ENCODE measurements at regions not wholly inside any gene's neighbourhood (a gene's known extent, or its start where the extent isn't known, plus 50 kb on each side); places are given as distances from the start of the nearest gene placed in this dataset.
"Not testable (repeated sequence)": the region's sequence is repeated elsewhere in the genome, so short reads cannot be mapped to it uniquely, and the experiment has no call there.

DNA sequence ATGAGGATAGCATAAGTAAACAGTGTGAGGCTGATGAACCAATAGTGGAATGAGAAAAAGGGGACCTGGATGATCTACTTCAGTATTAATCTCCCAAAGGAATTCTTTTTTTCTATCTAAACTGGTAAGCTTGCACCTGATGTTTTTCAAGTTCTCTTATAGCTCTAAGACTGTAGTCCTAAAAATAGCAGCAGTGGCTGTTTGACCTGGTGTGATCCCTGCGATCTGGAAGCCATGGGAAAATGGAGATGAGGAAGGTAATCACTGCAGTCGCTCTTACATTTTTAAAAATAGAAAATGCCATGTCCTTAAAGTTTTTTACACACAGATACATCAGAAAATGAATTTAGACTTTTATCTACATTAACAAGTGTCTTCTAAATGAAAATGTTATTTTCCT, 926.4 kb upstream of the SLC35B3 start:
- no peak for DNase-seq

DNA sequence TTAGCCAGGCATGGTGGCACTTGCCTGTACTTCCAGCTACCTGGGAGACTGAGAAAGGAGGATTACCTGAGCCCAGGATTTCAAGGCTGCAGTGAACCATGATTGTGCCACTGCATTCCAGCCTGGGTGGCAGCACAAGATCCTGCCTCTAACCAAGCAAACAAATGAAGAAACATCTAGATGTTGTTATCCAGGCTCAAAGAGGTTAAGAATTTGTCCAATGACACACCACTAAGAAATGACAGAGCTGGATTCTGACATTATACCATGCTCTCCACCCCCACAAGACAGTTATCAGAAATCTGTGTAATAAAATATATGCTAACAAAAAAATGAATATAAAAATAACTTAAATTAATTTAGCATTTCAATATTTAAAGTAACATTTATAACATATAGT, 925.5 kb upstream of the SLC35B3 start:
- no peak for DNase-seq

DNA sequence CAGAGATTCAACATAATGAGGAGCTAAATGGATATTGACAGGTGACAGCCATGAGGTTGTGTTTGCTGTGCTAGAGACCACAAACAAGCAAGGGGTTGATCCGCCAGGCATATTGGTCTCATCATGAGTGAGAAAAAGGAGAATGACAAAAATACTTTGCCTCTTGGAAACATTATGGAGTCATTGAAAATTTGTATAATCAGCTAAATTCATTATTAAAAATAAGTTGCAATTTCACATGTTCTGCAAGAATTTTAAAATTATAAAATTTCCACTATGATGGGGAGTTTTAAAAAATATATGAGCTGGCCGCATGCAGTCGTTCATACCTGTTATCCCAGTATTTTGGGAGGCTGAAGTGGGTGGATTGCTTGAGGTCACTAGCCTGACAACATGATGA, 912.3 kb upstream of the SLC35B3 start:
- DNase-seq: no peak

DNA sequence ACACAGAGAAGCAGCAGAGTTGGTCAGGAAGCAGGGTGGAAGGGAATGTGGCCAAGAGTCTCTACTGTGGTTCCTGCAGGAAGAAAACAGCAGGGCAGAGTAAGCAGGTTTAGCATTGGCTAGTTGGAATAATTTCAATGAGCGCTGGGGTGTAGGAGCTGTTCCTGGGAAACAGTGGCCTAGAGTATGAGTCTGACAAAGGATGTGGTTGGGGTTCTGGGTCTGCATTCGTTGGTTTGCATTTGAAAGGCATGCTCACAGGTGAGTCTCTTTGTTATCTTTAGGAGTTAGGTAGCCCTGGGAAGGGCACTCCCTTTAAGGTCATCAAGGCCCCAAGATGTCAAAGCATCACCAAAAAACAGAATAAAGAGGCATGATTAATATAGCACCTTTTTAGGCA, 911.6 kb upstream of the SLC35B3 start:
- no peak for DNase-seq

DNA sequence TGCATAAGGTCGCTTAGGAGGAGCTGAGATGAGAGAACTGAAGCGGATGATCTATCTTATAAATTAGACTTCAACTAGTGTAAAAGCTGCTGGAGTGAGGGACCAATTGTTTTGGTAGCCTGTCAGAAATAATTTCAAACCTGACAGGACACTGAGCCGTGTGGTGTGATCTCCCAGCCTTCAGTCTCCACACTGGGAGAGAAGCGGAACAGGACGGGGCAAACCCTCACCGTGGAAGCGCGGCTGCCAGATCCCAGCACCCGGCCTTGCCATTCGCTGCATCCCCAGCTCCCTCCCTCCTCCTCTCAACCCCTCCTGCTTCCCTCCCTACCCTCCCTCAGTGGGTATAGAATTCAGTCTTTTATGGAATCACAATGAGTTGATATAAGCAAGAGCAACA, 900.1 kb upstream of the SLC35B3 start:
- DNase-seq: no peak

DNA sequence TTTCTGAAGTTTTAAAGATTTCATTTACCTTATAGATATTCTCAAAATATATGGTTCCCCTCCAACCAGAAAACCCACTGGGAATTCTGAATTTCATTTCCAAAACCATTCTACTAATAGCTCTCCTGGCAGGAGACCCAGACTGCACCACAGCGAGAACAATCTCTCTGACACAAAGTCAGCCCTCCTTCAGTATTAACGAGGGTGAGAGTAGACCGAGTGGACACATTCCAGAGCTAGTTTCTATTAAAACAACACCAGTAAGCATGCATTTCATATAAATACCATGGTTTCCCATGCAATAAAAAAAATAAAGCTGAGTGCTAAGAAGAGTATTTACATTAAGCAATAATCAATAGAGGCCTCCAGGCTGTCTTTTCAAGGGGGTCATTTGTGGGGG, 899.6 kb upstream of the SLC35B3 start:
- DNase-seq: no peak

DNA sequence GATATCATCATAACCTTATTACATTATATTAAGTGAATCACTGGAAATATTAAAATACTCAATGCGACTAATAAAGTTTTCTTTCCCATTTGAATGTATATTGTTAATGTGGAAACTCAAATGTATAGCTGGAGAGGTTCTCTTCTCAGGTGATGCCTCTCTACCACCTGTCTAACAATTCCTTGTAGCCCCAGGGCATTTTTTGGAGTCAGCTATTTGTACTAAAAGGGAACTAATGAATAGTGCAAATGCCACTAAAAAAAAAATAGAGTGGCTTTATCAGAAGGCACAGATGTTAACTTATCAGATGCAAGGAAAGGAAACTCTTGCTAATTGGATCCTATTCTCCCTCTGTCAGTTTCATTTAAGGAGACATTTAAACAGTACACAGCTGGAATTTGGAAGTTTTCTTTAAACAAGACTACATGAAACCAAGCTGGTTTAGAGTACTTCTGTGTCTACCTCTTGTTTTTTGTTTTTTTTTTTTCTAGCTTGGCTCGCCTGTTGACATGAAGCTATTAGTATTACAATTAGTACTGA, 897.0 kb upstream of the SLC35B3 start:
- no peak for DNase-seq

DNA sequence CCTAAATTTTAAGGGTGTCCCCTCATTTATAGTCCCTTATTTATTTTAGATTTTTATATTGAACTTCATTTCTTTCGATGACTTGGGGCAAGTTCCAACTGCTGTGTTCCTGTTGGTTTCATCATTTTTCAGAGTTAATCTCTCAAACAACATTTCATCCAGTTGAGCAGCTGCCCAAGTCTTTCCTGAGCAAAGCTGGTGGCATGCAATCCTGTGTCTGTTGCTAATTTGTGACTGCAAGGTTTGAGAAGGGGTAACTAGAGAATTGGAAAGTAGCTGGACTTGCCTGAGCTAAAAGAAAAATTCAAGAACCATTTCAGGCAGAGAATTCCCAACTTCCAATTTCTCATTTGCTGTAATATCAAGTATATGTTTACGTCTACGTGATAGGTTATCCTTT, 881.5 kb upstream of the SLC35B3 start:
- no peak for DNase-seq

DNA sequence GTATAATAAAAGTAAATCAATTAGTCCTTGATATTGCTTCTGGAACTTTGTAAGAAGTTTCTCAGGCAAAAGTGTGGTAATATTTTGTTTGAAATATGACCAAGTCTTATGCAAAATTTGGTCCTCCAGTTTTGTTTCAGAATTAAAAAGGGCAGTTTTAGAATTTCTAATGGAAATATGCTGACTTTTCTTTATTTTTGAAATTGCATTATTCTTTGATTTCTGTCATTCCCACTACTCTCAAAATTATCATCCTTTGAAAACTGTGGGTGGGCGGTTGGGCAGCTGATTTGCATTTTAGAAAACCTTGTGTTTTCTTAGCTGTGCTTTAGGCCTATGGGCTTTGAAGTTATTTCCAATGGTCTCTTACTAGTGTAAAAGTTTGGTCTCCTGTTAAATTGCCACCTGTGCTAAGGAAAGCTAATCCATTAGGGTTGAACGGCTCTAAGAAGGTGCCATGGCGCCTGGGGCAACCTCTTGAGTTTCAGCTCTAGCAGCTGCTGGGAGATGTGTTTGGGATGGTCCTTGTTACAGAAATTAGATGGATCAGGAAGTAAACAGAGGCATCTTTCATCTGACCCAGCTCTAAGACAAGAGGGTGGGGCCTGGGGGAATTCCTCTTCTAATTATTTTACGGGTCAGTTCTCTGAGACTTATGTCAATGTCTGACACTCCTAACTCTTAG, 880.8 kb upstream of the SLC35B3 start:
- no peak for DNase-seq

DNA sequence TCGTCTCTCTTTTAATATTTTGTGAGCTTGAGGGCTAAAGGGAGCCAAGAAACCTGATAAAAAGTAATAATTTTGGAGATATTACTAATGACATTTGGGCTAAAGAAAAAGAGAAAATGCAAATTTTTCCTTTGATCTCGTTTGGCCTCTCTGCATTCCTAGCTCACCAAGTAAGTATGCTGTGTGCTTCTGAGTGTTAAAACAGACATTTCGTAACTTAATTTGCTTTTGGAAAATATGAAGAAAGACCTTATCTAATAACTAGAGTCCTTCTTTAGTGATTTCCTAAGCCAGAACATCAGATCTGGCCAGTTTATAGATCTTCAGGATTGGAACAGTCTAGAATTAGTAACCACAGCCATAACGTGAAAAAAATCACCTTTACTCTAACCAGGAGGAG, 872.9 kb upstream of the SLC35B3 start:
- DNase-seq: no peak

DNA sequence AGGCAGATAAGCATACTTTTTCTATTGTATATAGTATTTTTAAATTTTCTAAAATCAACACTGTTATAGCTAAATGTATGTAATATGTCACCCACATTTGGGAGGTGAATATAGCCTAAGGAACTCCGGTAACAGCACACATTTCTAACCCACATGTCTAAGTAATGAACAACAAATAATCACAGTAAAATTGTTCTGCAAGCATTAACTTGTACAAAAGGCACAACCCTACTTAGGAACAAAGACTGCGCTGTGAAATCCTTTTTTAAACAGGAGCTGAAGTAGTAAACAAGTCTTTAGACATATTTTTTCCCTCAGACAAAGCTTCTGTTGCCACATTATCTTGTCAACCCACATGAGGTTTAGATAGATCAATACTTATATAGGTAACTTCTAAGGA, 872.4 kb upstream of the SLC35B3 start:
- no peak for DNase-seq

DNA sequence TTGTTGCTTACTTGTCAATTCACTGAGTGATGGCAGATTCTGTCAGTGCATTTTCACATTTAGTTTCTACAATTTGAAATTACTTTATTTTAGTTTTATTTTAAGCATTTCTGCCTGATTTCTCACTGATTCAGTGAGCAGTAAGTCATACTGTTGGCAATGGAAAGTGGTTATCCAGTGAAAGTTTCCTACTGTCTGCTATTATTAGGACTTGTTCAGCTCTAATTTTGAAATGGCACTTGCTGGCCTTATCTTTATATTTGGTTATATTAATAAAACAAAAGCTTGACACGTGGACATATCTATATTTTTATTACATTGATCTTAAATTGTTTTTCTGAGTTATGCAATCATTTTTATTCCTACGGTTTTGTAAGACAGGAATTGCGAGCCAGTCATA, 871.8 kb upstream of the SLC35B3 start:
- no peak for DNase-seq

DNA sequence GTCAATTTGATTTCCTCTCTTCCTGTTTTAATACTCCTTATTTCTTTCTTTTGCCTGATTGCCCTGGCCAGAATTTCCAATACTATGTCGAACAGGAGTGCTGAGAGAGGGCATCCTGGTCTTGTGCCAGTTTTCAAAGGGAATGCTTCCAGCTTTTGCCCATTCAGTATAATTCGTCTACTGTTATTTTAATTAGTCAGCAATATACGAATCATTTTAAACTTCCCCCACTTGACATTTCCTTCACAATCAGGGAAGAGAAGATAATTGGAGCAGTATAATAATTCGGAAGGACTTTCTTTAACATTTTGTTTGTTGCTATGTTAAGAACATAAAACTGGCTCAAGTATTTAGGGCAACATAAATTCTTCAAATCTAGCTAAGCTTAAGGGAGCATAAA, 860.3 kb upstream of the SLC35B3 start:
- no peak for DNase-seq

DNA sequence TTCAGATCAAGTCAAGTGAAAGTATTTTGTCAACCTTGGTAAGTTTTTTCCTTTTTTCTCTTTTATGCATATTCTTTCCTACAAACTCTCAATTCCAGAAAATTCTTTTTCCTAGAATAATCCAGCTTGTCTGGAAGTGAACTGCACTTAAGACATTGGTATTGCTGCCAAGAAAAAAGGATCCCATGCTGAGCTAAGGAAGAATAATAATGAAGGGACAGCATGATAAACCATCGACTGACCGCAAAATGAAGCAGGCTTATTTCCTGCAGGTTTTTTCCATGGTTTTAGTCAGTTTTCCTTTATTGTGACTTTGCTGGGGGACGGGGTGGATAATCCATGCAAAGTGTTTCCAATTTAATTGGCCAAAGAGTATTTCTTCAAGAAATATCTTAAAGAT, 857.6 kb upstream of the SLC35B3 start:
- no peak for DNase-seq

DNA sequence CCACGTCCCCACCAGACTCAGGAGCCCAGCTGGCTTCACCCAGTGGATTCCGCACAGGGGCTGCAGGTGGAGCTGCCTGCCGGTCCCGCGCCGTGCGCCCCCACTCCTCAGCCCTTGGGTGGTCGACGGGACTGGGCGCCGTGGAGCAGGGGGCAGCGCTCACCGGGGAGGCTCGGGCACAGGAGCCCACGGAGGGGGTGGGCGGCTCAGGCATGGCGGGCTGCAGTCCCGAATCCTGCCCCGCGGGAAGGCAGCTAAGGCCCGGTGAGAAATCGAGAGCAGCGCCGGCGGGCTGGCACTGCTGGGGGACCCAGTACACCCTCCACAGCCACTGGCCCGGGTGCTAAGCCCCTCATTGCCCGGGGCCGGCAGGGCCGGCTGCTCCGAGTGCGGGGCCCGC, 855.0 kb upstream of the SLC35B3 start:
- DNase-seq: not testable (repeated sequence)

DNA sequence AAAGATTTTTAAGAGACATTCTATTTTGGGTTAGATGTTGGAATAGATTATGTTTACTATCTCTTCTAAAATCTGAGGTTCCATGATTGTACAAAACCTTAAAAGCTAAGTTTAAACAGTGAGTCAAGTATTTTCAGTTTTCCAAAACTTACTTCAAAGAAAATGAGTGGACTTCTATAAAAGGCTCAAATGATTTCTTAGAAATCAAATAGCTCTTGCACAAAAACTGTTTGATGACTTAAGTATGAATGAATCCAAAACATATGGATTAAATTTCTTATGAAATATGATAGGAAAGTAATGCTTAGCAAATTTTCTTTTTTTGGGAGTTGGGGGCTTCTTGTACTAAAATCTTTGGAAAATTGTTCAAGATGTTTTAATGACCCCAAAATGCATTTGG, 837.3 kb upstream of the SLC35B3 start:
- DNase-seq: no peak

DNA sequence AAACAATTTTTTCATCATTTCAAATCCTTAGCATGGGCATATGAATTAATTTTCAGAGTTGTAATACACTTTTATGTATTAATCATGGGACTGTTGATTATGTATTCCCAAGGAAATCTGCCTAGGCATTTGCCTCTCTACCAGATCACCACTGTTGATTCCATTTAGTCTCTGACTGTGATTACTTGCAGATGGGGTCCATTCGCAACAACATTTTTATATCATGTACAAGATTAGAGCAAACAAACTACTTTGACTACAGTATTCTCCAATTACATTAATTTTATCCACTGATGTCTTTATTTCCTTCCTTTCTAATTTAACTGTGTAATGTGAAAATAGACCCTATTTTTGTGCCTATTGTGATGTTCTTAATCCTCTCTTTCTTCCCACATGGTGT, 831.4 kb upstream of the SLC35B3 start:
- no peak for DNase-seq

DNA sequence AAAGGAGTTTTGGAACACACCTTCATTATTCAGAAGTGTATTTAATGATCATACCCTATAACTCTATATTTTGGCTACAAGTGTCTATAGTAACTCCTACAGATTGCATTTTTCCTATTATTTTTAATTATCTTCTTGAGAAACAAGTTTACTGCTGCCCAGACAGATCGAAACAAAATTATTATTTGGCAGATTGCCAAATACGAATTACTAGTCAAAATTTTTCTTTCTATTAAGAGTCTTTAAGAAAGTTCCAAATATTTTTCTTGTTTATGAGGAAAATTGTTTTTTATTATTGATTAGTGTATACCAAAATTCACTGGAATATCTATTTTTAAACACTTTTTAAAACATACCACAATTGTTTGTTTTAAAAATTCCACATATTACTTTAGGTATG, 821.9 kb upstream of the SLC35B3 start:
- DNase-seq: no peak

DNA sequence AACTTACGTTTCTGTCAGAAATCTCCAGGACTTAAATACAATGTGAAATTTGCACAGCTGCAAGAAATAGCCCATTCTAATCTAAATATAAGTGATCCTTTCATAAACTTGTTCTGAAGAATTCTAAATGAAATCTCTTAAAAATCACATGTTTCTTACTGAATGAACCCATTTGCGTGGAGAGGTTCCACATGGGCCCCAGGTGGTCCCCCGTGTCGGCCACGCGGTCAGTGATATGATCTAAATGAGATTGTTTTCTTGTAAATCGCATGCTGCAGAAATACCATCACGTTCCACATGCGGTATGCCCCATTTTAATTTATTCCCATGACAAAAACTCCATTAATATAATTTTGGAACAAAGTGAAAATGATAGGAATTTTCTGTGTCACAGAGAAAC, 818.9 kb upstream of the SLC35B3 start:
- no peak for DNase-seq

DNA sequence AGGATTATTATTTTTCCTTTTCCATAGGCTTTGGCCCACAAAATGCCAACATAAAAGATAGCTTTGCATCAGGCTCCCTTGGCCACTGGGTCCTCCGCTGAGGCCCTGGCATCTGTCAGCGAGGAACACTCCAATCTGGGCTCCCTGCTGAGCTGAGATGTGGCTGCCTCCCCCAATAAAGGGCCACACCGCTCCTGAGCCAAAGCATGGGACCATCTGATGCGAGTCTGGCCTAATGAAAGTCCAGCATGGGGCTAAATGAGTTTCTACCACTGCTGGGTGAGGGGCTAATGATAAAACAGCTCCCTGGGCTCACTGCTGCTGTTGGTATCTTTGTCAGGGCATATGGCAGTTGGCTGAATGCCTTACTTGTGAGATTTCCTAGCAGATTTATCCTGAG, 817.5 kb upstream of the SLC35B3 start:
- no peak for DNase-seq

DNA sequence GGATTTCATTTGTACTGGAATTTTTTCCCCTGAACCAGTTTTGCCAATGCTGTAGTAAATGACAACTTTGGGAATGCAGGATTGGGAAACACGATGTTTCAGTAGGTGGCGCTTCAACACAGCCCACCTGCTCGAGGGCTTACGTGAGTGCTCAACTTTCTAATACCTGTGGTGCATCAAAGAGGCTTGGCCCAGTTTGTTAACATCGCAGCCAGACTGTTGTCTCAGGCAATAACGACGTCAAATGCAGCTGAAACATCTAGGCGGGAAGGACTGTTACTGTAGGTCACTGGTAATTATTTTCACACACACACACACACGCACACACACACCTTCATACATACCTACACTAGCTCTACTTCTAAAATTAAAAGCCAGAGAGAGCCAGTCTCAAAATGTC, 815.5 kb upstream of the SLC35B3 start:
- no peak for DNase-seq

DNA sequence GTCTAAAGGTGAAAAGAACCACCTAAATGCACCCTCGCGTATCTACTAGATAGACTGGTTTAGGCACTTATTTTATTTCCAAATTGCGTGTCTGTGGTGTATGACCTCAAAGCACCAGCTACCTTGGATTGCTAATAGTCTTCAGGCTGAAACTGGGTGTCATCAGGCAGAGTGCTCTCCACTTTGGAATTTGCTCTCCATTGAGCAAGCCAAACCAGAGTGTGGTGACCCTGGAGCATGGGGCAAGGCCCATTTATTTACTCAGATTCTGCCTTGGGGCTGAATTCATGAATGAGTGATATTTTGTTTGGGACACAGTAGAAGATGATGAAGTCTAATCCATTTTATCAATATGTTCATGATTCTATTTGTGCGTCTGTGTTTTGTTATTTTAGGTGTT, 812.8 kb upstream of the SLC35B3 start:
- DNase-seq: no peak

DNA sequence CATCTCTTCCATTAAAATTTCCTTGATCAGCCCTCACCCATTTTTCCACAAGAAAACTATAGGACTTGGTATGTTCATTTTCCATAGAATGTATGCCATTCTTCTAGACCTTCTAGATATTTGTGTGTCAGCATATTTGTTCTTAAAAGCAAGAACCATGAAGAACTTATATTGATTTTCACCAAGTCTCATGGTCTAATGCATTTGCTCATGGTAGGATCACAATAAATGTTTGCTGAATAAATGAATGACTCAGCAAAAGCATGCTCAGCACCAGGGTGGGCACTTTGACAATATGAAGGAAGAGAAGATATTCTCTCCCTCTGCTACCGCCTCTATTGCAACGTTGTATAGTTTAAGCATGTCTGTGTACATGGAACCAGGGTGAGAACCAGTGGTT, 805.5 kb upstream of the SLC35B3 start:
- DNase-seq: no peak

DNA sequence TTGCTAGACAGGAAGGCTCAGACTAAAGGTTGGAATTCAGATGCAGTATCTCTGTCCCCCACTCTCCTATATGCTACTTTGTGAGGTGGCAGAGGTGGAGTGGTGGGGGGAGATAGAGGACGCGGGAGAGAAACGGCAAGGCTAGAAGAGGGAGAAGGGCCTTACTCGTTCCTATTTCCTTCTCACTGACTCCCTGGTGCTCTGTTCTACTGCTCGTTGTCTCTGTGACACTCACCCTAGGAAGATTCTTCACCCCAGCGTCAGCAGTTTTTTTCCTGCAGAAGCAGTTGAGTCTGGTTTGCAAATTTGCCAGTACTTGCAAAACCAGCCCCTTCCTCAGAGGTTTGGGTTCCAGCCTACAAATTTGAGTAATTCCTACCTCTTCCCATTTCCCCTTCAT, 801.1 kb upstream of the SLC35B3 start:
- DNase-seq: no peak

DNA sequence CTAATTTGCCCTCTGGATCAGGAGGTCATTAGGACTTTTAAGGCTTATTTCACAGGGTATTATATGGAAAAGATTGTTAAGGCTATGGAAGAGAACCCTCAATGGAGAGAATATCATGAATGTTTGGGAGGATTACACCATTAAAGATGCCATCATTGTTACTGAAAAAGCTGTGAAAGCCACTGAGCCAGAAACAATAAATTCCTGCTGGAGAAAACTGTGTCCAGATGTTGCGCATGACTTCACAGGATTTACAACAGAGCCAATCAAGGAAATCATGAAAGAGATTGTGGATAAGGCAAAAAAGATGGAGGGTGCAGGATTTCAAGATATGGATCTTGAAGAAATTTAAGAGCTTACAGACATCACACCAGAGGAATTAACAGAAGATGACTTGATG, 798.3 kb upstream of the SLC35B3 start:
- no peak for DNase-seq

DNA sequence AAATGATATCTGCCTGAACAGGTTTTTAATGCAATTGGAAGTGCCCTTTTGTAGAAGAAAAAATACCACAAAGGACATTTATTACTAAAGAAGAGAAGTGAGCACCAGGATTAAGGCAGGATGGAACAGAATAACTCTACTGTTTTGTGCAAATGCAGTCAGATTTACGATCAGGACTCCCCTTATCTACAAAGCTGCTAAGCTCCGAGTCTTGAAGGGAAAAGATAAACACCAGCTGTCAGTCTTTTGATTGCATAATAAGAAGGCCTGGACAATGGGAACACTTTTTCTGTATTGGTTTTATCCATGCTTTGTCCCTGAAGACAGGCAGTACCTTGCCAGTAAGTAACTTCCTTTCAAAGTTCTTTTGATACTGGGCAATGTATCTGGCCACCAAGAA, 797.9 kb upstream of the SLC35B3 start:
- no peak for DNase-seq
